Endodermal cell (in vitro differentiated cells): ENCODE measurements at regions not wholly inside any gene's neighbourhood (a gene's known extent, or its start where the extent isn't known, plus 50 kb on each side); places are given as distances from the start of the nearest gene placed in this dataset.

Source experiments
- DNase-seq: peaks from one replicate; pipeline ENCODE4 v3.0.0-alpha.2; 2017
- H3K27ac ChIP-seq: 2 replicates; pipeline ENCODE4 v1.5.1; 2013; ENCODE audit warnings: mild to moderate bottlenecking, low read depth, low read length, moderate library complexity
- H3K27me3 ChIP-seq: 2 replicates; pipeline ENCODE4 v1.6.1; 2013; ENCODE audit warnings: mild to moderate bottlenecking, low read length, moderate library complexity; ENCODE audit not compliant: insufficient read depth, control insufficient read depth, poor library complexity, severe bottlenecking
- H3K36me3 ChIP-seq: 2 replicates; pipeline ENCODE4 v1.7.0; 2013; ENCODE audit warnings: mild to moderate bottlenecking, low read length, moderate library complexity; ENCODE audit not compliant: control insufficient read depth, insufficient read depth
- H3K4me1 ChIP-seq: one replicate; pipeline ENCODE4 v1.7.0; 2013; ENCODE audit warnings: low read length; ENCODE audit not compliant: control insufficient read depth, insufficient read depth
- H3K4me3 ChIP-seq: 2 replicates; pipeline ENCODE4 v1.5.1; 2013; ENCODE audit warnings: mild to moderate bottlenecking, low read length, moderate library complexity
- H3K9ac ChIP-seq: 2 replicates; pipeline ENCODE4 v1.6.1; 2013; ENCODE audit warnings: mild to moderate bottlenecking, low read length, moderate library complexity; ENCODE audit not compliant: poor library complexity, severe bottlenecking; ENCODE audit errors: extremely low read depth
- H3K9me3 ChIP-seq: 2 replicates; pipeline ENCODE4 v1.6.1; 2013; ENCODE audit warnings: mild to moderate bottlenecking, low read length, moderate library complexity; ENCODE audit not compliant: control insufficient read depth
- H3K27ac Mint-ChIP-seq: 2 replicates; pipeline ENCODE4 v1.8.0; 2020; ENCODE audit warnings: mixed read lengths
- H3K27me3 Mint-ChIP-seq: 2 replicates; pipeline ENCODE4 v1.8.0; 2021; ENCODE audit warnings: mild to moderate bottlenecking, mixed read lengths; ENCODE audit not compliant: insufficient read depth
- H3K36me3 Mint-ChIP-seq: 2 replicates; pipeline ENCODE4 v1.8.0; 2020; ENCODE audit warnings: low read depth, mixed read lengths
- H3K4me1 Mint-ChIP-seq: 2 replicates; pipeline ENCODE4 v1.8.0; 2020; ENCODE audit warnings: mixed read lengths
- H3K4me3 Mint-ChIP-seq: 2 replicates; pipeline ENCODE4 v1.8.0; 2020; ENCODE audit warnings: mild to moderate bottlenecking, moderate library complexity, mixed read lengths
- H3K9me3 Mint-ChIP-seq: 2 replicates; pipeline ENCODE4 v1.8.0; 2020; ENCODE audit warnings: mild to moderate bottlenecking, mixed read lengths
- WGBS, 2 experiments: methylation state at CpG; one replicate each; pipeline versions ENCODE4 v1.1.5 to v1.1.7; 2013; ENCODE audit warnings: missing lambda C conversion rate in 2 of 2, mixed read lengths in 1 of 2; ENCODE audit not compliant: insufficient coverage in 1 of 2, insufficient read length in 1 of 2; 5-methylcytosine and 5-hydroxymethylcytosine counted together
- TF ChIP-seq, protein P1 (sequence below): fragments of 200-600 bp; sonication (generic); conservative IDR thresholded peaks from 2 replicates; pipeline ENCODE4 v1.5.0; 2021; ENCODE audit warnings: antibody characterized with exemption, mild to moderate bottlenecking

DNA sequence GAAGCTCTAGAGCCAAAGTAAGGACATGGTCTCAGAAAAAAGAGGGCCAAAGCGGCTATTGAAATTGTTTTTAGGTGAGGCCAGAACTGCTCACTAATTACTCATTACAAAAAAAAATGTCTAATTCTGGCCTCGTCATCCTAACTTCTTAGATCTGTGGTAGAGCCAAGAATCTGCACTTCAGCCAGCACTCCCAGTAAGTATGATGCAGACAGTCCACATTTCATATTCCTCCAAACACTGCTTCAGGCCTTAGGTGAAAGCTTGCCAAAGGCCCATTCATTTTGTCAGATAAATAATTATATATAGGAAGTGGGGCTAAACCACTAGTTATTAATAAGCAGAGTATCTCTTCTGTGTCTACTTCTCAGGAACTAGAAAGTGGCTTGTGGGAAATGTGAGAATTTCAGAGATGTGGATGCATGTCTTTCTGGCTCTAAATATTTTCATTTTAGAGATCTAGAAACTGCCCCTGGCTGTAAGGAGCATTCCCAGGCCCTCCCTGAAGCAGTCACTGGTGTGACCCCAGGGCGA is 554.0 kb downstream of the TLE4 start:
- no peak overlapping the region for H3K9ac ChIP-seq
- no peak overlapping the region for H3K27ac ChIP-seq
- H3K27me3 ChIP-seq: no peaks in the 10 kb centered on the region
- H3K36me3 Mint-ChIP-seq: no peaks in the 10 kb centered on the region
- TF ChIP-seq, protein P1, sequence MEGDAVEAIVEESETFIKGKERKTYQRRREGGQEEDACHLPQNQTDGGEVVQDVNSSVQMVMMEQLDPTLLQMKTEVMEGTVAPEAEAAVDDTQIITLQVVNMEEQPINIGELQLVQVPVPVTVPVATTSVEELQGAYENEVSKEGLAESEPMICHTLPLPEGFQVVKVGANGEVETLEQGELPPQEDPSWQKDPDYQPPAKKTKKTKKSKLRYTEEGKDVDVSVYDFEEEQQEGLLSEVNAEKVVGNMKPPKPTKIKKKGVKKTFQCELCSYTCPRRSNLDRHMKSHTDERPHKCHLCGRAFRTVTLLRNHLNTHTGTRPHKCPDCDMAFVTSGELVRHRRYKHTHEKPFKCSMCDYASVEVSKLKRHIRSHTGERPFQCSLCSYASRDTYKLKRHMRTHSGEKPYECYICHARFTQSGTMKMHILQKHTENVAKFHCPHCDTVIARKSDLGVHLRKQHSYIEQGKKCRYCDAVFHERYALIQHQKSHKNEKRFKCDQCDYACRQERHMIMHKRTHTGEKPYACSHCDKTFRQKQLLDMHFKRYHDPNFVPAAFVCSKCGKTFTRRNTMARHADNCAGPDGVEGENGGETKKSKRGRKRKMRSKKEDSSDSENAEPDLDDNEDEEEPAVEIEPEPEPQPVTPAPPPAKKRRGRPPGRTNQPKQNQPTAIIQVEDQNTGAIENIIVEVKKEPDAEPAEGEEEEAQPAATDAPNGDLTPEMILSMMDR: no peak
- no peaks in the 10 kb centered on the region for H3K4me1 ChIP-seq
- H3K36me3 ChIP-seq: no peaks in the 10 kb centered on the region
- H3K4me1 Mint-ChIP-seq: no peaks in the 10 kb centered on the region
- H3K27ac Mint-ChIP-seq: no peak overlapping the region
- no peak overlapping the region for H3K4me3 Mint-ChIP-seq
- no peak overlapping the region for H3K4me3 ChIP-seq
- DNase-seq: no peak
- H3K9me3 Mint-ChIP-seq: peaks cover under 1% of the 10 kb centered on the region
- no peaks in the 10 kb centered on the region for H3K27me3 Mint-ChIP-seq
- H3K9me3 ChIP-seq: no peaks in the 10 kb centered on the region
- WGBS, 2 experiments: 90 to 91% methylated on average over 2 to 3 of the region's 3 CpGs

GRCh38 chr9:80117031-80117430 is 545.3 kb downstream of the TLE4 start:
- Mint-ChIP-seq H3K4me1 (no peaks in the 10 kb centered on the region), H3K4me3 (no peak overlapping the region), H3K27me3 (no peaks in the 10 kb centered on the region), H3K27ac (no peak overlapping the region), H3K9me3 (peaks cover 11% of the 10 kb centered on the region), H3K36me3 (no peaks in the 10 kb centered on the region)
- TF ChIP-seq, protein P1: no peak
- H3K9me3 ChIP-seq: no peaks in the 10 kb centered on the region
- H3K9ac ChIP-seq: no peak overlapping the region
- no peaks in the 10 kb centered on the region for H3K27me3 ChIP-seq
- H3K4me3 ChIP-seq: no peak overlapping the region
- no peaks in the 10 kb centered on the region for H3K36me3 ChIP-seq
- DNase-seq: no peak
- no peak overlapping the region for H3K27ac ChIP-seq
- H3K4me1 ChIP-seq: no peaks in the 10 kb centered on the region
- WGBS, 2 experiments: 93 to 94% methylated on average over 3 of the region's 3 CpGs

DNA sequence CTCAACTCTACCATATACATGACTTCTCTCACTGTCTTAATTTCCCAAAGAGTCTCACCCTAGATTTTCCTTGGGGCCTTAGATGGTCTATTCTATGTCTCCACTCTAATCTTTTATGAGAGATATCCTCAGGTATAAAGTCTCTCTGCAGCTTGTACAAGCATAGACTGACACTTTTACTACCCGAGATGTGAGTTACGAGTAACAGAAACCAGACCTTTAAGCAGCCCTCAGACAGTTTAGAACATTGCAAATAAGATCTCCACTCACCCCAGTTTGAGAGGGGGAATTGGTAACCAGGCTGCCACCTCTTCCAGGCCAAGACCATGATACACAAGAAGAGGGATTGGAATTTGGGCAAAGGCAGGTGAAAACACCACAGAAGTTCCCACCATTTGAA is 542.5 kb downstream of the TLE4 start:
- Histone ChIP-seq H3K9ac (no peak overlapping the region), H3K4me1 (no peaks in the 10 kb centered on the region), H3K36me3 (no peaks in the 10 kb centered on the region), H3K9me3 (no peaks in the 10 kb centered on the region), H3K4me3 (no peak overlapping the region), H3K27me3 (no peaks in the 10 kb centered on the region), H3K27ac (no peak overlapping the region)
- Mint-ChIP-seq H3K27ac (no peak overlapping the region), H3K4me1 (no peaks in the 10 kb centered on the region), H3K9me3 (peaks cover 7% of the 10 kb centered on the region), H3K36me3 (no peaks in the 10 kb centered on the region), H3K4me3 (no peak overlapping the region), H3K27me3 (no peaks in the 10 kb centered on the region)
- DNase-seq: no peak
- TF ChIP-seq, protein P1: no peak
- WGBS, 2 experiments: 70 to 82% methylated on average over 2 of the region's 2 CpGs
